ENCODE measurements at regions not wholly inside any gene's neighbourhood (a gene's known extent, or its start where the extent isn't known, plus 50 kb on each side); places are given as distances from the start of the nearest gene placed in this dataset.

- TF ChIP-seq POLR2AphosphoS5 (IDR thresholded peaks at IDR 0.05), result no peak
- TF ChIP-seq, protein P1, sequence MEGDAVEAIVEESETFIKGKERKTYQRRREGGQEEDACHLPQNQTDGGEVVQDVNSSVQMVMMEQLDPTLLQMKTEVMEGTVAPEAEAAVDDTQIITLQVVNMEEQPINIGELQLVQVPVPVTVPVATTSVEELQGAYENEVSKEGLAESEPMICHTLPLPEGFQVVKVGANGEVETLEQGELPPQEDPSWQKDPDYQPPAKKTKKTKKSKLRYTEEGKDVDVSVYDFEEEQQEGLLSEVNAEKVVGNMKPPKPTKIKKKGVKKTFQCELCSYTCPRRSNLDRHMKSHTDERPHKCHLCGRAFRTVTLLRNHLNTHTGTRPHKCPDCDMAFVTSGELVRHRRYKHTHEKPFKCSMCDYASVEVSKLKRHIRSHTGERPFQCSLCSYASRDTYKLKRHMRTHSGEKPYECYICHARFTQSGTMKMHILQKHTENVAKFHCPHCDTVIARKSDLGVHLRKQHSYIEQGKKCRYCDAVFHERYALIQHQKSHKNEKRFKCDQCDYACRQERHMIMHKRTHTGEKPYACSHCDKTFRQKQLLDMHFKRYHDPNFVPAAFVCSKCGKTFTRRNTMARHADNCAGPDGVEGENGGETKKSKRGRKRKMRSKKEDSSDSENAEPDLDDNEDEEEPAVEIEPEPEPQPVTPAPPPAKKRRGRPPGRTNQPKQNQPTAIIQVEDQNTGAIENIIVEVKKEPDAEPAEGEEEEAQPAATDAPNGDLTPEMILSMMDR (IDR thresholded peaks at IDR 0.05), result no peak
Measured at GRCh38 chrX:5702890-5703289, 525.8 kb downstream of the NLGN4X start.
